HTR-8/SVneo (cell line): ENCODE measurements at regions not wholly inside any gene's neighbourhood (a gene's known extent, or its start where the extent isn't known, plus 50 kb on each side); places are given as distances from the start of the nearest gene placed in this dataset.
A peak's percentile ranks its signal among the peaks of the same experiment; 100 is the strongest.
"Not testable (repeated sequence)": the region's sequence is repeated elsewhere in the genome, so short reads cannot be mapped to it uniquely, and the experiment has no call there.

Experiments
- DNase-seq: peaks from one replicate; pipeline ENCODE4 v3.0.0; 2011; ENCODE audit warnings: low spot score, mixed read lengths; ENCODE audit not compliant: insufficient read length
- FAIRE-seq: peaks from 2 replicates; lab custom pipeline; 2011; peaks lifted over from hg19 to GRCh38; lab: Jason Lieb, UNC

DNA sequence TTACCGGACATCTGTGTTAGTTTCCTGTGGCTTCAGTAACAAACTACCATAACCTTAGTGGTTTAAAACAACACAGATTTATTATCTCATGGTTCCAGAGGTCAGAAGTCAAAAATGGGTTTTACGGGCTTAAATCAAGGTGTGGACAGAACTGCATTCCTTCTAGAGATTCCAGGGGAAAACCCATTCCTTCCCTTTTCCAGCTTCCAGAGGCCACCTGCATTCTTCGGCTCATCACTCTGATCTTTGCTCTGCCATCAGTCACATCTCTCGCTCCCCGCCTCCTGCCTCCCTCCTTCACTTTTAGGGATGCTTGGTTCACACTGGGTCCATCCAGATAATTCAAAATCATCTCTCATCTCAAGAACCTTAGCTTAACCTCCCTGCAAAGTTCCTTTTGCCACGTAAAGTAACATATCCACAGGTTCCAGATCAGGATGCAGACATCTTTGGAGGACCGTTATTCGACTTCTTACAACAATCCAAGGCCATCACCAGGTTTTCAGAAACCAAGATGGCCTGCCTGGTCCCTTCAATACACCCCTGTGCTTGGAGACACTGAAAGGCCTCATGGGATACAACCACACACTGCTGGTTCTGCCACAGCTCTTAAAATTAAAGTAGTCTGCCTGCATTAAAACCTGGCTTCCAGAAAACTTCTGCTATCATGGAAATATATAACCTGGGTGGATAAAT is 225.9 kb upstream of the MYO3A start:
- FAIRE-seq (no peak), DNase-seq (no peak)

DNA sequence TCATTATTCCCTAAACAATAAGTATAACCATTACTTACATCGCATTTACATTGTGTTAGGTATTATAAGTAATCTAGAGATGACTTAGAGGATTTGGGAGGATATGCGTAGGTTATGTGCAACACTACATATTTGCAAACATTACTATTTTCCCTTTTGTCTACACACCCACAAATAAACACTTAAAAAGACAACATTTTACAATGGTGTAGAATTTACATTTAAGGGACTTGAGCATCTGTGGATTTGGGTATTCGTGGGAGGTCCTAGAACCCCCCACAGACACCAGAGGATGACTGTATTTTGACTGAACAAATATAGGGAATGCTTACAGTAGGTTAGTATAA is 220.2 kb upstream of the MYO3A start:
- FAIRE-seq (no peak), DNase-seq (no peak)

DNA sequence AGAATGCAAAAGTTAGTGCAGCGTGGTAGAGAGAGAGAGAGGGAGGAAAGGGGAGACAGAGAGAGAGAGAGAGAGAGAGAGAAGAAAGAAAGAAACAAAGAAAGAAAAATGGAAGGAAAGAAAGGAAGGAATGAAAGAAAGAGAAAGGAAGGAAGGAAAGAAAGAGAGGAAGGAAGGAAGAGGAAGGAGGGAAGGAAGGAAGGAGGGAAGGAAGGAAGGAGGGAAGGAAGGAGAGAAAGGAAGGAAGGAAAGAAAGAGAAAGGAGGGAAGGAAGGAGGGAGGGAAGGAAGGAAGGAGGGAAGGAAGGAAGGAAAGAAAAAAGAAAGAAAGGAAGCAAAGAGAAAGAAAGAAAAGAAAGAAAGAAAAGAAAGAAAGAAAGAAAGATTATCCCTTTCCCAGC is 209.8 kb upstream of the MYO3A start:
- FAIRE-seq (no peak), DNase-seq (no peak)

DNA sequence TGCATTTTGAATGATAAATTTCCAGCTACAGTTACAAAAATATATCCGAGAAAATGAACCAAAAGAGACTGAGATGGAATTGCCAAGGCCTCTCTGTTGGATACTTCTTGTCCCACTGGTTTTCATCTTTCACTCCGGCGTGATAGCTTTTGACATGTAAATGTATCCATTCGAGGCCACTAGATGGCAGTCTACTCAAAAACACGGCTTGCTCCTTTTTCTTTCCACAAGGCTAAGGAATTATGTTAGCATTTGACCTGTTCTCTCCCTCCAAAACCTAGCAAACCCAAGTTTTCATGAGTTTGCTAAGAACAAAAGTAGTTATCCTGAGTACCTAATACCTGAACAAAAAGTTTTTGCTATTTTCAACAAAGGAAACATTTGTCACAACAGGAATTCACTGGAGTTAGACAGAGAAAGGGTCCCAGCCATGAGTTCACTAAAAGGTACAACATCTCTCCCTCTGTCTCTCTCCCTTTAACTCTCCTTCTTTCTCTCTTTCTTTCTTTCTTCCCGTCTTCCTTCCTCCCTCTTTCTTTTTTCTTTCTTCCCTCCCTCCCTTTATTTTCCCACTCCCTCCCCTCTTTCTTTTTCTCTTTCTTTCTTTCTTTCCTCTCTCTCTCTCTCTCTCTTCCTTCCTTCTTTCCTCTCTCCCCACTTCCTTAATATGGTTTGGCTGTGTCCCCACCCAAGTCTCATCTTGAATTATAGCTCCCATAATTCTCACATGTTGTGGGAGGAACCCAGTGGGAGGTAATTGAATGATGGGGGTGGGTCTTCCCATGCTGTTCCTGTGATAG is 207.9 kb upstream of the MYO3A start:
- FAIRE-seq = no peak
- peak; percentile 40 for DNase-seq

DNA sequence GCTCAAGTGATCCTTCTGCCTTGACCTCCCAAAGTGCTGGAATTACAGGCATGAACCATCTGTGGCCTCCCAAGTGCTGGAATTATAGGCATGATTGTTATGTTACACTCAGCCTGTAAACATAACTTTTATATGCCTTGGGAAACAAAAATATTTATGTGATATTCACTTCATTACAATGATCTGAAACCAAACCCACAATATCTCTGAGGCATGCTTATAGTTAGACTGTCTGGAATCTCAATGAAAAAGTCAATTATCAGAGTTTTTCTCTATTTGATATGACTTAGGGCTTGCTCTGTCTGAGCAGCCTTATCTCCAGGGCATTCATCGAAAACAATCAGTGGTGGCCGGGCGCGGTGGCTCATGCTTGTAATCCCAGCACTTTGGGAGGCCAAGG is 195.3 kb upstream of the MYO3A start:
- no peak for DNase-seq
- no peak for FAIRE-seq

DNA sequence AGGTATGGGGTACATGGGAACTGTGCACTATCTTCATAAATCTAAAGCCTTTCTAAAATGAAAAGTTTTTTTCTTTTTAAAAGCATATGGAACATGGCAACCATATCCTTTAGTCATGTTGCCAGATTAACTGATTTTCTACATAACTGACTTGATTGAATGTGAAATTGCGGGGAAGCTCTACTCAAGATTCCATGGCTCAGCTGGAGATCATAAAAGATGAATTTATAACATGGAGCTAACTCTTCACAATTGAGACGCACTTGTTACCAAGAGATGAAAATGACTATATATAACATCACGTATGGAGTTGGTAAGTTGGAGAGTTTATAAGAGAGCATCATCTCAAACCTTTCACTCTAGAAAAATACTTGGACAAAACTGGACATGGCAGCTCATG is 190.2 kb upstream of the MYO3A start:
- no peak for FAIRE-seq
- no peak for DNase-seq

DNA sequence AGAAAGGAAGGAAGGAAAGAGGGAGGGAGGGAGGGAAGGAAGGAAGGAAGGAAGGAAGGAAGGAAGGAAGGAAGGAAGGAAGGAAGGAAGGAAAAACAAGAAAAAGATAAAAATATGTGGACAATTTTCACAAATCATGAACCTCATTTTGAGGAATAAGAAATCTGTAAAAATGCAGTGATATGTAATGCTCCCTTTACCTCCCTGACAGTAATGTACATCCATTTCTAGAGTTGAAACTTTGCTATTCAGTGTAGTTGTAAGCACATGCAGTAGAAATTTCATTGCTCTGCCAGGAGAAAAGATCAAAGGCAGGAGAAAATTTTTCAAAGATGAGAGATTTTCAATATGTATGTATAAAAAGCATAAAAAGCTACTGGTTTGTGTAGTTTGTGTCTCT is 189.5 kb upstream of the MYO3A start:
- DNase-seq (no peak), FAIRE-seq (no peak)

DNA sequence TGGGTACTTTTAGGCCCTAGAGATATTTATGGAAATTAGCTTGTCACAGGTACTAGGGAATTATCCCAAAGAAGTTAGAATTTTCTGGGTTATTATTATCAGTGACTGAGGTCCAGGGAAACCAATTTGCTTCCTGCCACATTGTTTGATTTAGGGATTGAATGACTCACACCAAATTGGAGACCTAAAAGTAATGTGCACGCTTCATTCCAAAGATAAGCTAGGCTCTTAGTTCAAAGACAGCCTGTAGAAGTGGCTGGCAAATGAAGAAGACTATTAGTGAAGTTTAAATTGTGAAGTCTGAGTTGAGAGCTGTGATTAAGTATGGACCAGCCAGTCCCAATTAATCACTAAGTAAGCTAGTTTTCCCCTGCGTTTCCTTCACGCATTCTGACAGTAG is 188.1 kb upstream of the MYO3A start:
- no peak for FAIRE-seq
- DNase-seq = no peak

DNA sequence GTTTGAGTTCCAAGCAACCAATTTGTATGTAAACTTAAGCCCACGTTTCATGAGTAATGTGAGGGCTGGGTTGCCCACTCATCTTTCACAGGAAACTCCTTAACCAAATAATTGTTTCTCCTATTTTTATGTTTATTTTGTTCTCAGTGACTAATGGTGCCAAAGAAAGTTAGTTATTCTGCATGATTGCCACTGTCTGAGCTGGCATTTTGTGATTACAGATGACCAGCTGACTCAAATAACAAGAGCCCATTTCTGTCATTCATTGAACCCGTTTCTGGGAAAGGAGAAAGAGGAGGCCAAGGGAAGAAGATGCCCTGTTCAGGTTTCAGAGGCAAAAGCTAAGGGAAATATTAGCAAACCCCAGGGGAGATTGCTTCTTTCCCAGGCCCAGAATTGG is 186.9 kb upstream of the MYO3A start:
- no peak for FAIRE-seq
- DNase-seq = no peak

DNA sequence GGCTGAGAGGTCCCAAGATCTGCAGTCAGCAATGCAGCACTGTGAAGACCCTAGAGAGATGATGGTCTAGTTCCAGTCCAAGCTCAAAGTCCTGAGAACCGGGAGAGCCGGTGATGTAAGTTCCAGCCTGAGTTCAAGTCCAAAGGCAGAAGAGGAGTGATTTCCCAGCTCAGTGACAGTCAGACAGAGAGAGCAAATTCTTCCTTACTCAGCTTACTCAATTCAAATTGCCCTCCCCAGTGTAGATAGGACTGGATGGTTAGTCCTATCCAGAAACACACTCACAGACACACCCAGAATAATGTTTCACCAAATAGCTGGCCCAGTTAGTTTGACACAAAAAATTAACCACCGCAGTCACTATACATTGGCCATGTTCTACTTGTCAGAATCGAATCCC is 185.5 kb upstream of the MYO3A start:
- no peak for DNase-seq
- FAIRE-seq = no peak

DNA sequence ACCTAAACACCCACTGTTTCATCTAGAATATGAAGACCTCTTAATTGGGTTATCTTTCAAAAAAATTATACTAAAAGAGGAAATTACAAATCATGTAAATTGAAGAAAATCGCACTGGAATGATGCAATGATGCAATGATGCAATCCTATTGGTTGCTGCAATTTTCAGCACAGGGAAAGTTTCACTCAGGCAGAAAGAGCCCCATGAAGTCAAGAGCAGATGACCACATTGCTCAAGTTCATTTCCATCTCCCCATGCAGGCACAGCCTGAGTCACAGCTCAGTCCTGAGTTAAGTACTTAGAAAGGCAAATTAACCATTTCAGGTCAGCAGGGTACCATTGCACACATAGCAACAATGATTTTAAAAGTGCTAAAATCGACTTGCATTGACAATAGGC is 180.3 kb upstream of the MYO3A start:
- peak; percentile 55 for FAIRE-seq

DNA sequence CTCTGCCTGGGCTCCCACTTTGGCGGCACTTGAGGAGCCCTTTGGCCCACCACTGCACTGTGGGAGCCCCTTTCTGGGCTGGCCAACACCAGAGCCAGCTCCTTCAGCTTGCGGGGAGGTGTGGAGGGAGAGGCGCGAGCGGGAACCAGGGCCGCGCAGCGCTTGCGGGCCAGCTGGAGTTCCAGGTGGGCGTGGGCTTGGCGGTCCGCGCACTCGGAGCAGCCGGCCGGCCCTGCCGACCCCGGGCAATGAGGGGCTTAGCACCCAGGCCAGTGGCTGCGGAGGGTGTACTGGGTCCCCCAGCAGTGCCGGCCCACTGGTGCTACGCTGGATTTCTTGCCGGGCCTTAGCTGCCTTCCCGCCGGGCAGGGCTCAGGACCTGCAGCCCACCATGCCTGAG is 178.2 kb upstream of the MYO3A start:
- not testable (repeated sequence) for DNase-seq, FAIRE-seq

More for the DNA sequence above, 180.3 kb upstream of the MYO3A start:
- DNase-seq = no peak

DNA sequence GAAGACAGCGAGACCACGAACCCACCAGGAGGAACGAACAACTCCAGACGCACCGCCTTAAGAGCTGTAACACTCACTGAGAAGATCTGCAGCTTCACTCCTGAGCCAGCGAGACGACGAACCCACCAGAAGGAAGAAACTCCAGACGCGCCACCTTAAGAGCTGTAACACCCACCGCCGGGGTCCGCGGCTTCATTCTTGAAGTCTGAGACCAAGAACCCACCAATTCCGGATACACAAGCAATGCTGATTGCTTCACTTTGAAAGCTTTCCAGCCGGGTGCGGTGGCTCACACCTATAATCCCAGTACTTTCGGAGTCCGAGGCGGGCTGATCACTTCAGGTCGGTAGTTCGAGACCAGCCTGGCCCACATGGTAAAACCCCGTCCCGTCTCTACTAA is 177.2 kb upstream of the MYO3A start:
- FAIRE-seq = no peak

DNA sequence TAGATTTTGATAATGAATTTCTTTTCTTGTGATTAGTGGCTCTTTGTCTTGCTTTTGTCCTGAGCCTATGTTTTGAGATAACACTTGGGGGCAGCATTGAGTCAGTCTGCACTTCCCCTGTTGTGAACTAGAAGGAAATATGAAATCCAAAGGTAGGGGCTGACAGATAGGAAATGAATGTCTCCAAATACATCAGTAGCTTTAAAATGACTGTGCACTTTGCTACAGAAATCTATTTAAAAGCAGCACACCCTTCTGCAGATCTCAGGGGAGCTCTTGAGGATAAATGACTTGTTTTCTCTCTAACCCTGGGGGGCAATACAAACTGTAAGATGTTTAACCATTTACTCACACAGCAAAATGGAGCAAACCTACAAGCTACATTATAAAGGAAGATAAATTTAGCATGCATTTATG is 176.0 kb upstream of the MYO3A start:
- FAIRE-seq = no peak
- peak; percentile 12 for DNase-seq

More for the DNA sequence above, 177.2 kb upstream of the MYO3A start:
- no peak for DNase-seq

DNA sequence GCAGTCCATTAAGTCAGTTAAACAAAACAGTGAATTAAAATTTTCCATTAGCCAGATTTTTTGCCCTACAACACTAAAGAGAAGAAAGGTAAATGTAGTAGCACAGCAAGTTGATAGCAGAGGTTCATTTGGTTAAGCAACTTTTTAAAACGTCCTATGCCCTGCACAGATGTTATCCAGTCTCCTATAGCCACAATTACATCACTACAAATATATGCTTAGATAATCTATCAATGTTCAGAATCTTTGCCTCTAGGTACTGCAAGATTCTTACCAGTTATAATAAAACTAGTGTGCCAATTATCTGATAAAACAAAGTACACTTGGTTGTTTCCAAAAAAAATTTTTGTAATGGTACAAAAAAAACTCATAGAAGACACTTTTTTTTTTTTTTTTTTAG is 175.5 kb upstream of the MYO3A start:
- FAIRE-seq (no peak), DNase-seq (no peak)

DNA sequence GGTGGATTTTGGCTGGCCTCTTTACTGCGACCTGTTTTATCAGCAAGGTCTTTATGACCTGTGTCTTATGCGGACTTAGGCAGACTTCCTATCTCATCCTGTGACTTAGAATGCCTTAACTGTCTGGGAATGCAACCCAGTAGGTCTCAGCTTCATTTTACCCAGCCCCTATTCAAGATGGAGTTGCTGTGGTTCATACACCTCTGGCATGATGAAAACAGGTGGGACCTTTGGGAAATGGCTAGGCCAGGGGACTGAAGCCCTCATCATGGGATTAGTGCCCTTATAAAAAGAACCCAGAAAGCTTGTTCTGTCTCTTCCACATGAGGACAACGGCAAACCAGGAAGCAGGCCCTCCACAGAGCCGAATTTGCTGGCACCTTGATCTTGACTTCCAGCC is 172.1 kb upstream of the MYO3A start:
- FAIRE-seq = no peak

DNA sequence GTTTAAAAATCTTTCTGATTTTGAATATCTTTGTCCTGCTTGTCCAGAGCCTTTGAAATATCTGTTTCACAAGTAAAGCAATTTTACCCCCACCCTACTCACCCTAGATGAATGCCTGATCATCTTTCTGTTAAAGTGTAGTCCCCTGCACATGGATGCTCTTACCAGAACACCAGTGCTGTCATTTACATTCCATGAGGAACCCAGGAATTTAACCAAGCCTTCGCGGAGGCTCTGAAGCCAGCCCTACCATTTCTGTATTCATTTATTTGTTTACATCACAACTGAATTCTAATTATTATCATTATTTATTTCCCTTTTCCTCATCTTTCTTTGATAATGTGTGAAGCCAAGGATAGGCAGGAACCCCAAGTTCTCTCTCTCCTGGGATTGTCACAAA is 167.8 kb upstream of the MYO3A start:
- DNase-seq (no peak), FAIRE-seq (no peak)

More for the DNA sequence above, 172.1 kb upstream of the MYO3A start:
- no peak for DNase-seq

DNA sequence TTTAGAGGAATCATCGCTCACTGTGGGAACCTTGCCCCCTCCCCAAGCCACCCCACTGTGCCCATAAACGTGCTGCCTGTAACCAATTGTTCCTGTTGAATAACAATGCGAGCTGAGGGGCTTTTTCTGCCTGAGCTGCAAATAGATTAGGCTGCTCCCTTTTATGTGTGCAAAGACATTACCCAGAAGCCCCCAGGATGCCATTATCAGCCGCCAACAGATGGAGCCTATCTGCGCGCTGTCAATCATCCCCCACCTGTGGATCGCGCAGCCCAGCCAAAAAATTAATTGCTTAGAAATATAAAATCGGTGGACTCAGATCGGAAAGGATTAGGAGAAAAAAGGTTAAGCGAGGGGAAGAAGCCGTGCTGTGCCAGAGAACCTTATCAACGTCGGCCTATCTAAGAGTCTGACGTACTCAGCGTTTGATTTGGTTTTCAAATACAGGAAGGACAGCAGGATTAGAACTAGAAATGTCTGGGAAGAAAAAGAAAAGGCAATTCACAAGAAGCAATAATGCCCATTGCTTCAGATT is 167.3 kb upstream of the MYO3A start:
- no peak for DNase-seq
- FAIRE-seq = no peak

DNA sequence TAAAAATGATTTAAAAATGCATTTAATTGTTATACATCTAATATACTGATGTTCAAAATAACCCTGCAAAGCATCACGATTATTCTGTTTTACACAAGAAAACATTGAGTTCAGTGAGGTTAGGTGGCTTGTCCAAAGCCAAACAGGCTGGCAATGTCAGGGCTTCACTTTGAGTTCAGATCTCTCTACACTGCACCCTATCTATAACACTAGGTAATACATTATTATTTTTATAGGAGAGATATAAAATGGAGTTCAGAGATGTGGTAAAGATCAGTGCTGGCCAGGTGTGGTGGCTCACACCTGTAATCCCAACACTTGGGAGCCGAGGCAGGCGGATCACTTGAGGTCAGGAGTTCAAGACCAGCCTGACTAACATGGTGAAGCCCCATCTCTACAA is 165.9 kb upstream of the MYO3A start:
- DNase-seq = no peak

DNA sequence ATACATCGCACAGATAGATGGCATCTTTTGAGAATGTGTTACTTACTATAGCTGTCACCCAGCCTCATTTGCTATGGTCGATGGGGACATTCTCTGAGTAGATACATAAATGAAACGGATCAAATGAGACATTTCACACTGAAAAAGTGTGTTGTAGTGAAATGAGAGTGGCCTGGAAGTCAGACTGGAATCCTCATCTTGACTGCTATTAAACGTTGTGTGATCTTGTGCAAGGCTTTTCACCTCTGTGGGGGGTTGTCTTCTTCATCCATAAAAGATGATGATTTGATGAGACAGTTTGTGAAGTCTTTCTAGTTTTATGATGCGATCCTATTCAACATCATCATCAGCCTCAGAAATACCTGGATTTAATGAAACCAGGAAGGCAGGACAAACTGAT is 155.4 kb upstream of the MYO3A start:
- FAIRE-seq (no peak), DNase-seq (no peak)

More for the DNA sequence above, 165.9 kb upstream of the MYO3A start:
- FAIRE-seq = no peak

DNA sequence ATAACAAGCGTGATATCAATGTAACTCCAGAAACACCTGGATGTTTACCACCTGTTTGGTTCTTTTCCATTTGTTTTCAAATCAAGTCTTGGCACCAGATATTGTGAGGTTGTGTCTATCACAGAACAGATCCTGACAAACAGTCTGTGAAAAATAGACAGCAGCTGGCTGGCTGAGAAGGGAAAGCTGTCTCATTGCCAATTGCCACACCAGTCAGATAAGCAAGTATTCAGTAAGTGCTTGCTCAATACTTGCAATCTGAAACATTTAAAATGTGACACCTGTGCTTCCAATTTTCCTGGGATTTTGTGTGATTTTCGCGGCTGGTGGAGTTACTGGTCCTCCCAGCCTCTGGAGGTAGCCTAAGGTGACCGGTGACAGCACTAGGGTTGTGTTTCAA is 147.9 kb upstream of the MYO3A start:
- DNase-seq (no peak), FAIRE-seq (no peak)

DNA sequence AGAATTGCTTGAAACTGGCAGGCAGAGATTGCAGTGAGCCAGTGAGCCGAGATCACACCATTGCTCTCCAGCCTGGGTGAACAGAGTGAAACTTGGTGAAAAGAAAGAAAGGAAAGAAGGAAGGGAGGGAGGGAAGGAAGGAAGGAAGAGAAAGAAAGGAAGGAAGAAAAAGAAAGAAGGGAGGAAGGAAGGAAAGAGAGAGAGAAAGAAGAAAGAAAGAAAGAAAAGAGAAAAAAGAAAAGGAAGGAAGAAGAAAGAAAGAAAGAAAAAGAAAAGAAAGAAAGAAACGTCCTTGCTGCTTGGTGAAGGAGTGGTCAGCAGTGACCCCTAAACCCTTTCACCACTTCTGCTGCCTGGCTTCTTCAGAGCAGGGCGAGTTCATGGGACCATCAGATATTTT is 147.1 kb upstream of the MYO3A start:
- FAIRE-seq = no peak
- DNase-seq = no peak
